ENCODE measurements at regions not wholly inside any gene's neighbourhood (a gene's known extent, or its start where the extent isn't known, plus 50 kb on each side); places are given as distances from the start of the nearest gene placed in this dataset.

DNA sequence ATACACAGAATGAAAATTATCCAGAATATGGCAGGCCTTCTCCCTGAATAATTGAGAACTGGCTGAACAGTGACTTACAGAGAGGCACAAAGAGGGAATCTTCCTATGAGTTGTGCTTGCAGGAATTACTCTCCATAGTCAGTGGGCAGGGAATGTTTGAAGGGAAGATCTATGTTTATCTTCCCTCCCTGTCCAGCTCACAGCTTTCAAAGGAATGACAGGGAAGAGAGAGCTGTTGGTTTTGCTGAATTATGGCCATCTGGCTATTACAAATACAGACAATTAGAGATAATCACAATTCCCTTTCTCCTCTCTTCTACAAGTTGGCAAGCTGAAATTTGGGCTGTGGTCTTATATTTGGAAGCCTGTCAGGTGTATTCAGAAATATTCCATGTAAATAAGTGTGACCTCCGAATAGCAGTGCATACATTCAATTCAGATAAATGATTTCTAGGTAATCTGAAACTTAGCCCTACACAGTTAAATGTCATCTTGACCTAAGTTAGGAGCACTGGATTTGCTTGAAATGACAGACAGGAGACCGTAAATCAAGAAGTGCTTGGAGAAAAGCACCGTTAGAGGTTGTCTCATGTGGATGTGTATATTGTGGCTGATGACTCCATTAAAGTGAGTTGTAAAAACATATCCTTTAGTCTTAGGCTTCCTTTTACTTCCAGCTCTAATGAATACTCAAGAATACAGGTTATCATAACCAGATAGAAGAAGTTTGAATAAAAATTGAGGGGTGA lies 136.8 kb downstream of the C4orf33 start:
- Histone ChIP-seq H3K36me3 (no peaks in the 10 kb centered on the region), H3K4me1 (no peaks in the 10 kb centered on the region), H3K4me3 (no peak overlapping the region), H3K9me3 (no peaks in the 10 kb centered on the region), H3K27ac (no peak overlapping the region), H3K27me3 (no peaks in the 10 kb centered on the region)
- DNase-seq (no peak), ATAC-seq (no peak)
- TF ChIP-seq, protein P1, sequence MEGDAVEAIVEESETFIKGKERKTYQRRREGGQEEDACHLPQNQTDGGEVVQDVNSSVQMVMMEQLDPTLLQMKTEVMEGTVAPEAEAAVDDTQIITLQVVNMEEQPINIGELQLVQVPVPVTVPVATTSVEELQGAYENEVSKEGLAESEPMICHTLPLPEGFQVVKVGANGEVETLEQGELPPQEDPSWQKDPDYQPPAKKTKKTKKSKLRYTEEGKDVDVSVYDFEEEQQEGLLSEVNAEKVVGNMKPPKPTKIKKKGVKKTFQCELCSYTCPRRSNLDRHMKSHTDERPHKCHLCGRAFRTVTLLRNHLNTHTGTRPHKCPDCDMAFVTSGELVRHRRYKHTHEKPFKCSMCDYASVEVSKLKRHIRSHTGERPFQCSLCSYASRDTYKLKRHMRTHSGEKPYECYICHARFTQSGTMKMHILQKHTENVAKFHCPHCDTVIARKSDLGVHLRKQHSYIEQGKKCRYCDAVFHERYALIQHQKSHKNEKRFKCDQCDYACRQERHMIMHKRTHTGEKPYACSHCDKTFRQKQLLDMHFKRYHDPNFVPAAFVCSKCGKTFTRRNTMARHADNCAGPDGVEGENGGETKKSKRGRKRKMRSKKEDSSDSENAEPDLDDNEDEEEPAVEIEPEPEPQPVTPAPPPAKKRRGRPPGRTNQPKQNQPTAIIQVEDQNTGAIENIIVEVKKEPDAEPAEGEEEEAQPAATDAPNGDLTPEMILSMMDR (IDR thresholded peaks at IDR 0.05), result no peak
- TF ChIP-seq POLR2A (IDR thresholded peaks at IDR 0.05), result no peak
- intact Hi-C loops (cut with DNase I), result no loop called here
- 46% methylated on average over 3 of the region's 3 CpGs for WGBS (ENCODE audit: insufficient coverage, low coverage, low lambda C conversion rate, missing lambda C conversion rate)

DNA sequence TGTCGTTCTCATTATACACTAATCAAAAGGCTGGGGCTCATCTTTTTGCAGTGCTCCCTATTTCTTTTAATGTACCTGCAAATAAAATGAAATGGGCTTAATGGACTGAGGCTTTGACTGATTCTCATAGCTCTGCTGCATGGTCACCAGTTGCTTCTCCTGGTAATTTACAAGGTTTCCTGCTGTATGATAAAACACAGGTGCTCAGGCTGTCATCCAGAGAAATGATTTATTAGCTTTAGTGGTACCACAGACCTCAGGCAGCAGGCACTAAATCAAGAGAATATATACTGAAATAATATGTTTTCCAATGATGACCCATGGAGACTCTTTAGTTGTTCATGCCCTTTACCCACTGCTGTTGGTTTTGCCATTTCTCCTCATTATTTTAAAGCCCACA lies 137.7 kb downstream of the C4orf33 start:
- WGBS (ENCODE audit: insufficient coverage, low coverage, low lambda C conversion rate, missing lambda C conversion rate), result 63% methylated on average over 1 of the region's 1 CpG
- ATAC-seq (no peak), DNase-seq (no peak)
- Histone ChIP-seq H3K4me1 (peaks cover 0 to 1% (median 0%) of the 10 kb centered on the region in 4 donors), H3K4me3 (no peak overlapping the region), H3K27me3 (no peaks in the 10 kb centered on the region), H3K27ac (no peak overlapping the region), H3K9me3 (no peaks in the 10 kb centered on the region), H3K36me3 (no peaks in the 10 kb centered on the region)
- intact Hi-C loops (cut with DNase I), result no loop called here
- TF ChIP-seq, protein P1 (IDR thresholded peaks at IDR 0.05), result no peak
- no peak for TF ChIP-seq POLR2A (IDR thresholded peaks at IDR 0.05)

DNA sequence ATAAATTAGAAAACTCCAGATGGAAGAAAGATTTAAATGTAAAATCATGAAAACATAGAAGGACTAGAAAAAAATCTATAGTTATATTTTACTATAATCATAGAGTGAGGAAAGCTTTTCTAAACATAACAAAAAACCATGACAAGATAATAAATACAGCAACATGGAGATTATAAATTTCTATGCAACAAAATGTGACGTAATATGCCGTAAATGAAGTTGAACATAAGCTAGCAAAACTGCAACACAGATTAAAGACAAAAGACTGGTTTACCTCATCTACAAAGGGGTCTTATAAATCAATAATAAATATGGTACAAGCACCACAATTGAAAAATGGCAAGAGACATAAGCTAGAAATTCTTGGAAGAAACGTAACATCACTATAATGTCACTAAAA lies 140.4 kb downstream of the C4orf33 start:
- no peak for TF ChIP-seq POLR2A (IDR thresholded peaks at IDR 0.05)
- TF ChIP-seq, protein P1 (IDR thresholded peaks at IDR 0.05), result no peak
- Histone ChIP-seq H3K4me1 (peaks cover 0 to 13% (median 0%) of the 10 kb centered on the region in 4 donors), H3K27ac (no peak overlapping the region), H3K9me3 (no peaks in the 10 kb centered on the region), H3K27me3 (no peaks in the 10 kb centered on the region), H3K36me3 (no peaks in the 10 kb centered on the region), H3K4me3 (no peak overlapping the region)
- intact Hi-C loops (cut with DNase I), result no loop called here
- no peak for ATAC-seq
- DNase-seq, result no peak
- WGBS (ENCODE audit: insufficient coverage, low coverage, low lambda C conversion rate, missing lambda C conversion rate), result 89% methylated on average over 3 of the region's 3 CpGs

DNA sequence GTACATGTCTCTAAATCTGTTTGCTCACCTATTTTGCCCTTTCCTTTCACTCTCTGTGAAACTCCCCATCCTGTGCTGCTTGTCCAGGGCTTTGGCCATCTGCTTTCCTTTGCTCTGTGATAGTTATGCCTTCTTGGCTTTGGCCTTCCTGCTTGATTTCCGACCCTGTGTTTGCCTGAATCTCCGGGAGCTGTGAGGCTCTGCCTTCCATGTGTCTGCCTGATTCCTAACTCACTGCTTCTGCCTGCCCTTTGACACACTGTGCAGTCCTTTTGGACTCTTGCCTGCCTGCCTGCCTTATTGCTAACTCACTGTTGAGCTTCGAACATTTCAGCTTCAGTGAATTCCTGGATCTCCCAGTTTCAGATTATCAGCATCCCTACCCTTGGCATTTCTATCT lies 143.1 kb downstream of the C4orf33 start:
- ATAC-seq (peak; percentile 98 to 99 (median 98)), DNase-seq (peak; percentile 57 to 75 (median 70))
- intact Hi-C loops (cut with DNase I), result no loop called here
- peaks cover 0 to 13% (median 0%) of the 10 kb centered on the region in 4 donors for H3K4me1 ChIP-seq
- no peaks in the 10 kb centered on the region for H3K36me3 ChIP-seq
- peak overlapping the region in 1 of 3 donors; percentile 31 for H3K27ac ChIP-seq
- H3K9me3 ChIP-seq, result no peaks in the 10 kb centered on the region
- peak; percentile 22 for TF ChIP-seq POLR2A (IDR thresholded peaks at IDR 0.05)
- TF ChIP-seq, protein P1 (IDR thresholded peaks at IDR 0.05), result no peak
- H3K4me3 ChIP-seq, result no peak overlapping the region
- 7% methylated on average over 3 of the region's 3 CpGs for WGBS (ENCODE audit: insufficient coverage, low coverage, low lambda C conversion rate, missing lambda C conversion rate)
- no peaks in the 10 kb centered on the region for H3K27me3 ChIP-seq

Data from right lobe of liver (tissue), 6 donors.